ENCODE measurements at regions not wholly inside any gene's neighbourhood (a gene's known extent, or its start where the extent isn't known, plus 50 kb on each side); places are given as distances from the start of the nearest gene placed in this dataset.
A peak's percentile ranks its signal among the peaks of the same experiment; 100 is the strongest.

DNA sequence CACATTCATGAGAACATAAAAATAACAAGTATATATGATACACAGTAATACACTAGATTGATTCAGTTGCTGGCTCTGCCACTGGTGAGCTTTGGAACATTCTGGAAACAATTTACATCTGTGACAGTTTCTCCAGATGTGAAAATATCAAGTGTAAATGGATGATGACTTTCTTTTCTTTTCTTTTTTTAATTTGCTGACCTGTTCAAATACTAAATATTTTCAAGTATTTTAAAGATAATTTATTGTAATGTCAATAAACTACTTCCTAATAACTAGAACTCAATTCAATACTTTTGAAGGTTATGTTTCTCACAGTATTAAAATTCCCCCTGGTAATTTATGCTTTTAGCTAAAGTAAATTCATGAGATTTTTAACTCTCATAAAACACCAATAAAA is 180.3 kb downstream of the CRPPA start:
- Histone ChIP-seq H3K4me3 (no peak overlapping the region), H3K27ac (no peak overlapping the region)

DNA sequence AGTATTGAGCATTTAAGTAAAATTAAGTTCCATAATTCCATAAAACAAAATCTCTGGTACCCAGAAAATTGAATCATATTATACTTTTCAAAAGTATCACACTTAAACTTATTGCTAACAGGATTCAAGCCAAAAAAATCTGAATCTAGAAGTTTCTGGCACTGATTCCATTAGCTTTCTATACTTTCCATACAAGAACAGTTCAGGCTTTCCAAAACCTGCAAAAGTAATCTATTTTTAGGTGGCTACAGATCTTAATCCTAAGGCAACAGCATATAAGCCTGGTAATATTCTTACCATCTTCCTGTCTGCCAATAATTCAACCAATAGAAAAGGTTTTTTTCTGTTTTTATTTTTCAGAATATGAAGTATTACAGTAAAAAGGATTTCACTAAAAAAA is 185.0 kb downstream of the CRPPA start:
- H3K27ac ChIP-seq: no peak overlapping the region
- no peak overlapping the region for H3K4me3 ChIP-seq

DNA sequence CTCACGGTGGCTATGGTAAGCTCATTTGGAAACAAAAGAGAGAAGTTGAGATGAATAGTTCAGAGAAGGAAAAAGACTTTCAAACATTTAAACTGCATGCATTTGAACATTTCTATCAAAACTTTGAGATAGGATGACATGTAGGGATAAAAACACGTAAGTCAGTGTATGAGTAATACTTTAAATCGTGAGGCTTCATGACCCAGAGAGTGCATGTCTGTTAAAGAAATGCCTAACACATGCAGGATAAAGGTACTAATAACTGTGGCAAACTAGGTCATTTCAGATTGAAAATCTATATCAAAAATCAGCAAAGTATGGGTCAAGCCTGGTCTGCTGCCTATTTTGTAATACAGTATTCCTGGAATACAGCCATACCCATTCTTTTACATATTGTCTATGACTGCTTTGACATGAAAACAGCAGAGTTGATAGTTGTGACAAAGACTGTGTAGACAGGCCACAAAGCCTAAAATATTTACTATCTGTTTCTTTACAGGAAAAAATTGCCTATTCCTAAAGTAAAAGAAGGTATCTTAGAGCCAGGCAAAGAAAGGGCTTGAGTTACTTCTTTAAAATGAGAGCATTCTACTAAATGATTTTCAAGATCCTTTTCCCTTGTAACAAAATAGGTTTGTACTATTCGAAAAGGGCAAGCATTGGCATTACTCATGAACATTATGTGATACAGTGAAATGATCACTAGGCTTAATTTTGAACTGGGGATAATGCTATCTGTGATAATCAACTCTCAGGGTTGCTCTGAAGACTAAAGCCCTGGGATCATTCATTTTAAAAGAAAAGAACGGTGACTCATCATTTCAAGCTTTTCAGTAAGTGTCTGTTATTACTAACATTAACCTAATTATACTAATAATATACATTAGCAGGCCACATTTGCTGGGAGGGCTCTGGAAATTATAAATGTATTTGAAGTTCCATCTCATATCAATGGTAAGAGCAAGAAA is 185.9 kb downstream of the CRPPA start:
- Histone ChIP-seq H3K27ac (no peak overlapping the region), H3K4me3 (no peak overlapping the region)

DNA sequence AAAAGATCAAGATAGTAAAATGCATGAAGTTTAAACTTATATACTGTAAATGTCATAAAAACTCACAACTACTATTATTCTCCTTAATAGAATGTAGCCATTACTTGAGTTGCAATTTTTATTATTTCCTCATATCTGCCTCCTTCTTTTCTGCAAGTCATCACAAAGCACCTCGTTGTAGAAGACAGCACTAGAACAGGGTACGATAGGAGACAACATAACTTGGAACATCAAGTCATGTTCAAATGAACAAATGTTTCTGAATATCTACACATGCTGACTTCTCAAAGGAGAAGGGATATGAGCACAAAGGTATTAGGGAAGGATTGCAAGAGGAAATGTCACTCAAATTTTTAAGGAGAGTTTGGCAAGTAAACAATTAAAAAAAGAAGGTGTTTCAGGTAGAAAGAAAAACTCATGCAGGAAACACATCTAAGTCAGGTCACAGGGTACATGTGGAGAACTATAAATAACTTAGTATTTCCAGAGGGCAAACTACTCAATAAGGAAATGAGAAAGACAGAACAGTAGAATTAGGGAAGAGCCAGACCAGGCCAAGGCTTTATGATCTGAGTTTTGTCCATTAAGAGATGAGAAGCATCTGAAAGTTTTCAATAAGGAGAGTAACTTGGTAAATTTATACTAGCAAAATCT is 186.7 kb downstream of the CRPPA start:
- Histone ChIP-seq H3K27ac (no peak overlapping the region), H3K4me3 (no peak overlapping the region)

DNA sequence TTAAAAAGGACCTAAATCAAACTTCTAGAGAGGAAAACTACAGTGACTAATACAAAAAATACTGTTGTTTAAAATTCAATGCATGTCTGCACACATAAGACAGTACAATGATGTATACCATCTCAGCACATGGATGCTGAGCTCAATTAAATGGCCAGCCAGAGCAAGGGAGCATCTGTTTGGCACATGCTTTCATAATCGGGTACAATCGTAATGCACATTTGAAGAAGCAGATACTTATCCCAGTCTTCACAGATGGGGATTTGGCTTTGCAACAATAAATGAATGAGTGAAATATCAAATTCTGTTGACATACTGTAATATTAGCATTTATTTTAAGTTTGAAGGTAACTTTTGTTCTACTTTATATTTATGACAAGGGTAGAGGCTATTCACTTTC is 187.8 kb downstream of the CRPPA start:
- Histone ChIP-seq H3K4me3 (no peak overlapping the region), H3K27ac (no peak overlapping the region)

DNA sequence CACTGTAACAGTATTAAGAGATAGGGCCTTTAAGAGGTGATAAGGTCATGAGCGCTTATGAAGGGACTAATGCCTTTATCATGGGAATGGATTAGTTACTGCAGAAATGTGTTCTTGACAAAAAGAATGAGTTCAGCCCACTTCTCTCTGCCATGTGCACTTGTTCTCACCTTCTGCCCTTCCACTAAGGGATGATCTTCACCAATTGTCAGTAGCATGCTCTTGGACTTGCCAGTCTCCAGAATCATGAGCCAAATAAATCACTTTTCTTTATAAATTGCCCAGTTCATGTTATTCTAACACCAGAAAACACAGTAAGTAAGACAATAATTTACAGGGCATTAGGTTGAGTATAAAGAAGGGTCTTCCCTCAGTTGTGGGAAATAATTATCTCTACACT is 189.1 kb downstream of the CRPPA start:
- H3K27ac ChIP-seq: no peak overlapping the region
- no peak overlapping the region for H3K4me3 ChIP-seq

DNA sequence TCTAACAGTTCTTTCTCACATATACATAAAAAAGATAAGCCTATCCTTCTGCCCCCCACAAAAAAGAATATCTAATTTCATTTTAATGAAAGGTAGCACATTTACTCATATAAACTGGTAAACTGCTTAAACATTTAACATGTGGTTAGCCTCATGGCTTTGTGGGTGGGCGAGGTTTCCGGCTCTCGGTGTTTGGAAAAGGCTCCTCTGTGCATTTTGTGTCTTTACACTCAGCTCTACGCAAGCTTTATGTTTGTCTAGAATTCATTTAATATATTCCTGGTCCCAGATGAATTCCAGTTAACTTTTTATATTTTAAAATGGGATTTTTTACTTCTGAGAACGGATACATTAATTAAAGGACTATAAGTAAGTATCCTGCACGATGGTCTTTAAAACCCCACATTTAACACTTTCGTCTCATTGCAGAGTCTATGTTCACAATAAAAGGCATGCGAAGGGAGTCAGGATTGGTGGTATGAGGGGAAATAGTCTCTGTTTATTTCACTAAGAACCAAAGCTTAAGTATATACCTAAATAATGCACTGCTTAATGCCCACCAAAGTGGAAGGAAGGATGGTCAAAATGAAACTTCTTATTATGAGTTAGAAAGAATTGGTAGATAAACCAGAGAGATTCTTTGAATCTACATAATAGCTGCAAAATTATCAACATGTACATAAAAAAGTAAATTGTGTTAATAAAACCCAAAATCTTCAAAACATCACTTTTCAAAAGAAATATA is 197.2 kb downstream of the CRPPA start:
- Histone ChIP-seq H3K4me3 (no peak overlapping the region), H3K27ac (no peak overlapping the region)

DNA sequence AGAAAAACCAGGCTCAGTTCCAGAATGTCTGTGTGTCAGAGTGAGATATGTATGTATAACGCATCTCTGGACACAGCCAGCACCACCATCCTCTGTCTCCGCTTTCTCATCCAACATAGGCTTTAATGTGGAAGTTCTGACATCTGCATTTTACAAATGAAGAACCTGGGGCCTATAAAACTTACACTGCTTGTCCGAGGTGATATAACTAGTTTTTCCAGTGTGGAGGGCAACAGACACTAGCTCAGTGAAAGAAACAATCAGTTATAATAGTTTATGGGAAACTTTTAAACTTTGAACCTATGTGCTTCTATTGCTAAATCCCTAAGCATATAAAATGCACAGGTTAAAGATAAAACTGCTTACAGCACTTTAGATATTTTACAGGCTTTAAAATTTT is 208.7 kb downstream of the CRPPA start:
- Histone ChIP-seq H3K4me3 (no peak overlapping the region), H3K27ac (no peak overlapping the region)

DNA sequence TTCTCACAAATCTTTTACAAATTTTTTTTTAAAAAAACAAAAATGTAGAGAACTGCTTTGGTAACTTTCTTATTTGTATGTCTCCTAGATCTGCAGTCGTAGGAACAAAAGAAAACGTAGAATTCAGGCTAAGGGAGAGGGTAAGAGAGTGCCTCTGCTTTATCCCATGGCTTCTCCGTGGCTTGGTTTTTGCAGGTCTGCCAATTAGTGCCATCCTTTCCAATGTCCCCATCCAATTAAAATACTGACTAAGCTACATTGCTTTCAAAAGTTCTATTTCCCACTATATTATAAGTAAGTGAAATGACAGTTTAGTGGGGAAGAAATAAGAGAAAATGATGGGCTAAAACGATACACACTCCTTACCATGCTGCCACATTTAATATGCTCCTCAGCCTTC is 209.3 kb downstream of the CRPPA start:
- Histone ChIP-seq H3K4me3 (no peak overlapping the region), H3K27ac (no peak overlapping the region)

DNA sequence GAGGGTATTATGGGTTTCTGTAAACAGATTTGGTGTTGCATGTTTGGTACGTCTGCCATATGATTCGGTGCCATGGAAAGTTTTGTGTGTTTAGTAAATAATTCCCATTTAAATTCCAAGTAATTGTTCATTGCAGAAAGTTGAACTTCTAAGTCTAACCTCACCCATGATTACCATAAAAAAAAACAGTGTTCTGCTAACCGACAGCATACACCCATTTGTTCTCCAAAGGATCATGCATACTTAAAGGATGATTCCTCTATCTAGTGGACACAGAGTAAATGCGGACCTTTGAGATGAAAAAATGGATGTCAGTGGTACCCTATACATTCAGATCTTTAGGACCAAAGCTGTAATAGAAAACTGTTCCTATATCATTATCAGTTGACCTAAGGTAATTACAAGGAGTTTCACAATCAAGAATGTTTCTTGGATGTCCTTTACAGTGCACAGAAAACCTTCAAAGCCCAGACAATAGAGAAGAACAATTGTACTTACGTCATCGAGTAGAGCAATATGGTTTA is 209.9 kb downstream of the CRPPA start:
- Histone ChIP-seq H3K4me3 (no peak overlapping the region), H3K27ac (no peak overlapping the region)

DNA sequence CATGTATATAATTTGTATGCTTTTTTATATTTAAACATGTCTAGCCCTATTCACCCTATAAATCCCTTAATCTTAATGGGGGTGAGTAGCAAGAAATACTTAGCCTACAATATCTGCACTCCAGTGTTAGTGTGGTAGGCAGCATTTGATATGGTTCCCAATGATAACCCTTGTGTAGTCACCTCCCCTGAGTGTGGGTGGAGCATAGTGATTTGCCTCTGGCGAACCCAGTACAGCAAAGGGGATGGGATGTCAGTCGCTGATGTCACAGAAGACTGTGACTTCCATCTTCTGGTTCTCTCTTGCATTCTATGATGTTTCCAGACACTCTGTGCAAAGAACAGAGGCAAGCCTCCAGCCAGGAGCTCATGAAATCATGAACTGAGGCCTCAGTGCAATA is 211.2 kb downstream of the CRPPA start:
- Histone ChIP-seq H3K4me3 (no peak overlapping the region), H3K27ac (no peak overlapping the region)

DNA sequence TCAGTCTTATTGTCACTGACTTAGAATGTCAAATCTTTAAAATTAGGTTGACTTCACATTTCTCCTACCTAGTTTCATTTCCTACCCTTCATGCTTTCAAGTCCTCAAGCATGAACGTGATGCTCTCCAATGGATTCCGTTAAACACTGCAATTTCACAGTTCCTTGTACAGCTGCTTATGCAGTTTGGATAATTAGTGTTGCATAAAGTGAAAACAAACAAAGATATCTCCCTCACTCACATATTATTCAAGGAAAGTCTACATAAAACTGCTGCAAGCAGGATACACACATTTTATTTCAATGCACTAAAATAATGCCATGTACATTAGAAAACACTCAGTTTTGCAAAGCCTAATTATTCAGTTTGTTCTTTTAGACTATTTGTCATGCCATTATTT is 214.0 kb downstream of the CRPPA start:
- Histone ChIP-seq H3K4me3 (no peak overlapping the region), H3K27ac (no peak overlapping the region)

DNA sequence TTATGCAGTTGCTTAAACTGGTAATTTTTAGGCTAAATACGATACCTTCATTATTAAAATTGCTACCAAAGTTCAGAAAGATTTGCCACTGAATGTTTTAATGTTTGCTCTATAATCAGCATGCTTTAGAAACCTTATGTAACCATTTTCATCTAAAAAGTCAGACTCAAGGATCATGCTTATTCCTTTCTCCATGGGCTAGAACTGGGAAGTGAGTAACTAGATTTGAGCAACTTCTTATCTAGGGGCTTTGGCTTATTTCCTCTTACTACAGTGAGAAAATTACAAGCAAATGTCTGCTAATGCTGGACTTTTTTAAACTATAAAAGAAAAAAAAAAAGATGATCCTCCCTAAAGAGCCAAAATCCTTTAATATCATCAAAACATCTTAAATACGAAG is 215.9 kb downstream of the CRPPA start:
- Histone ChIP-seq H3K27ac (no peak overlapping the region), H3K4me3 (no peak overlapping the region)

DNA sequence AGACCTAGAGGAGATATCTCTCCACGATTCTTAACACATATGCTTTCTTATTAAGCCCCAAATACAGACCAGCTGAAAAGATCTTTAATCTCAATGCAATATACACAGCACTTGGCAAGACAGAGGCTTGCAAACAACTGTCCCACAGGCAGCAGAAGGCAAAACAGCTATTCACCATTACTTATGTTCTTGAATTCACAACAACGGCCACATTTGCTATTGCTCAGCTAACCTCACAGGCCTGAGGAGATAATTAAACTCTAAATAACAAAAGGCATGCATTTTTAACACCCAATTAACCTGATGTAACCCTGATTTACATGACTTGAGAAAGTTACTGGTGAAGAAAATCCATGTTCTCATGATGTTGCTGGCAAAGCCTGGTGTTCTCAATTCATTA is 216.4 kb downstream of the CRPPA start:
- no peak overlapping the region for H3K4me3 ChIP-seq
- H3K27ac ChIP-seq: peak overlapping the region in 1 of 21 experiments; percentile 7

DNA sequence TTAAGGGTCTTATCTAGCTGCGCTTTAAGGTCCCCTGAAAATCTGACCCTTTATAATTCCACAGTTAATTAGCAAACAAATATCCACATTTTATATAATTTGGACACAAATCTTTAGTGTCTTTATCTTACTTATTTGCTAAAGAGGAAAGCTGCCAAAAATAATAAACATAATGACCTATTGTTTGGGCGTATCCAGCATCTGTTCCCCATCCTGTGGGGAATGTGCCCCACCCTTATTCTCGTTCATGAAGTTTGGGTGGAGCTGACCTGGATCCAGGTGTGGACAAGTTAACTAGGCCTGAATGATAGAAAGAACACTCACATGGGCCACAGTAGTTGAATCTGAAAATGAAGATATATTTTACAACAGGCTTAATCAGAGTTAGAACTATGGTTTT is 218.3 kb downstream of the CRPPA start:
- no peak overlapping the region for H3K4me3 ChIP-seq
- H3K27ac ChIP-seq: peak overlapping the region in 1 of 21 experiments; percentile 4

DNA sequence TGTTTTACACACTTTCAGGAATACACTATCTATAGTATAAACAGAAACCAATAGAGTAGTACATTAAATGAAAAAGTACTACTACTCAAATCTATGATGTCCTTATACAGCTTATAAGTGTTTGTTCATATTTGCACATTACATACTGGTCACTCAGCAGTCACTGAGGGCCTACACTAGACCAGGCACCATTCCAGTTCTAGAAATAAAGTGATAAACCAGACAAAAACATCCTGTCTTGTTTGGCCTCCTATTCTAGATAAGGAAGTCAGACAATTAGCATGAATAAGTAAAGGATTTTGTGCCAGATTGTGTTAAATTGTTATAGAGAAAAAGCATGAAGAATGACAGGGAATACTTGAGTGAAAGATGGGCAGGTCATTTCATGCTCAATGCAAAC is 219.0 kb downstream of the CRPPA start:
- Histone ChIP-seq H3K27ac (no peak overlapping the region), H3K4me3 (no peak overlapping the region)

DNA sequence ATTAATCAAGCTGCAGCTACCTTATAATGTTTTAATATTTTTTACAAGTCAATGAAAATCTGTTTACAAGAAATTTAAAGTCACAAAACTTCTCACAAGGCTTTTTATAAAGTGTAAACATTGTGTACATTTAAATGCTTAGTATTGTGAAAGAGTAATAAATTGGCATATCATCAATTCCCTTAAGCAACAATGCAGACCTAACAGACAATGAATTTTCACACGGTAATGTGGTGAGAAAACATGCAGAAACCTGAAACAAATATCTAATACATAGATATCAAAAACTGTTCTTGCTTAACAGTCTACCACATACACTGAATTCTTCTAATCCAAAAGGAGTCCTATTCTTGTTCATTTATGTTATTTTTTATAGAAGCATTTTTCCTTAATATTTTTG is 220.7 kb downstream of the CRPPA start:
- Histone ChIP-seq H3K27ac (peak overlapping the region in 1 of 21 experiments; percentile 61), H3K4me3 (no peak overlapping the region)

DNA sequence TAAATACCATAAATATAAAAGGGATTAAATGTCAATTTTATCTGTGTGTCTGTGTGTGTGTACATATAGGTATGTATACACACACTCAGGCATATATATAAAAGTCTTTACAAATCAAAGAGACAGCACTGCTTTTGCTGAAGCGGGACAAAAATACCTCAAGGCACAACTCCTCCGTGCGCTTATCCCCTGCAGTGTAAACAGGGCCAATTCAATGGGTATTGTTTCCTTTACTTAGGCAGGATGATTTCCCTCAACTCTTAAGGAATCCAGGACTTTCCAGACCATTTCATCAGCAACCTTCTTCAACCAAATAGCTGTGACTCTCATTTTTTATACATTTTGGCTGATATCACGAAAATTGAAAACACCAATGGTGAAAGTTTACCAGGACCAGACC is 227.7 kb downstream of the CRPPA start:
- H3K27ac ChIP-seq: no peak overlapping the region
- H3K4me3 ChIP-seq: no peak overlapping the region

DNA sequence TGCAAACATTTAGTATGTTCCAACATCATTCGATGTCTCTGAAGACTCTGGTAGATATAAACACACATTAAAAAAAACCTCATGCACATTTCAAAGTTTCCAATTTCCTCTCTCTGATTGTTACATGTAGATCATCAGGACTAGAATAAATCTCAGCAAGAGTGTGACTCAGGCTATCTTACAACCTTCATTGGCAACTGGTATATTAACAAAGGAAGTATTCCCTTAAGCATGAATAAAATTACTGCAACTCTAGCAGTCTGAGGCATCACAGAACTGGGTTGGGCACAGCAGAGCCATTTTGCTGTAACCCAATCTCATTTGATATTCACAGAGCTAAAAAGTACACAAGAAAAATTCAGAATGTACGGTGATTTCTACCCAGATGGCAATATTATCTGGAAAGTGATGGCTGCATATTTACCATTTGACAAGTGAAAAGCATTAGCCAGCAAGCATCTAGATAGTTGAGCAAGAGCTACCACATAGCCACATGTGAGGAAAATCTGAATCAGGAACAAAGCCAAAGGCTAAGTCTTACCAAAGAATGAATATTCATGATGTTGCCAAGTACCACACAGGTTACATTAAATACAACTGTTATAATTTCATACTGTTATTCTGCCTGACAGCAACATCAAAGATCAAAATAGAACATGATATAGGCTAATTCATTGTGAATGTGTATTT is 232.2 kb downstream of the CRPPA start:
- no peak overlapping the region for H3K4me3 ChIP-seq
- no peak overlapping the region for H3K27ac ChIP-seq

DNA sequence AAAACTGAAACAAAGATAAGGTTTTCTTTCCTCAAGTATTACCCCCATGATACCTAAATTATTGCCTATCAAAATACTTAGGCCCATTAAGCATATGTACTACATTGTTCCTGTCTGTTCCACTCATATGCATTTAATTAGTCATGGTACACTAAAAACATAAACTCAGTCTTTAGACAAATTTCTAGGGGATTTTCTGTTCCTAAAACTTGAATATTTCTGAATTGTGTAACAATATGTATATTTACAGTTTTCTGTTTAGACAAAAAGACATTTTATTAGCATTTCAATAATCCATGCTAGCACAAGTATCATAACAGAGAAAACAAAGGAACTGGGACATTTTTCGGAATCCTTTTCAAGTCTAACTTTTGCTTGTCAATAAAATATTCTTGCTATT is 234.2 kb downstream of the CRPPA start:
- Histone ChIP-seq H3K4me3 (no peak overlapping the region), H3K27ac (no peak overlapping the region)
